WERI-Rb-1 (cell line): ENCODE measurements at regions not wholly inside any gene's neighbourhood (a gene's known extent, or its start where the extent isn't known, plus 50 kb on each side); places are given as distances from the start of the nearest gene placed in this dataset.
"Not testable (repeated sequence)": the region's sequence is repeated elsewhere in the genome, so short reads cannot be mapped to it uniquely, and the experiment has no call there.

Experiments
- DNase-seq: peaks from one replicate; pipeline ENCODE4 v3.0.0-alpha.2; 2020
- H3K27ac ChIP-seq: fragments of 250-450 bp; sonication (Bioruptor Pico); 2 replicates; pipeline ENCODE4 v1.5.1; 2020; ENCODE audit warnings: mild to moderate bottlenecking, moderate library complexity
- H3K27me3 ChIP-seq: fragments of 250-450 bp; sonication (Bioruptor Pico); 2 replicates; pipeline ENCODE4 v1.5.1; 2021; ENCODE audit warnings: mild to moderate bottlenecking, low read depth, moderate library complexity; ENCODE audit not compliant: insufficient read depth, severe bottlenecking
- H3K36me3 ChIP-seq: fragments of 250-450 bp; sonication (Bioruptor Pico); 2 replicates; pipeline ENCODE4 v1.5.1; 2020; ENCODE audit warnings: mild to moderate bottlenecking, moderate library complexity
- H3K4me3 ChIP-seq: 2 replicates; pipeline ENCODE4 v1.5.1; 2011; ENCODE audit warnings: low read depth, mild to moderate bottlenecking, control low read depth, low read length
- H3K9me3 ChIP-seq: fragments of 250-450 bp; sonication (Bioruptor Pico); 2 replicates; pipeline ENCODE4 v1.5.1; 2021; ENCODE audit warnings: mild to moderate bottlenecking, moderate library complexity; ENCODE audit not compliant: severe bottlenecking
- TF ChIP-seq, protein P1 (sequence below): IDR thresholded peaks from 2 replicates; pipeline ENCODE4 v1.5.1; 2011; ENCODE audit warnings: low read depth, mild to moderate bottlenecking, control low read depth, inconsistent platforms, low read length

DNA sequence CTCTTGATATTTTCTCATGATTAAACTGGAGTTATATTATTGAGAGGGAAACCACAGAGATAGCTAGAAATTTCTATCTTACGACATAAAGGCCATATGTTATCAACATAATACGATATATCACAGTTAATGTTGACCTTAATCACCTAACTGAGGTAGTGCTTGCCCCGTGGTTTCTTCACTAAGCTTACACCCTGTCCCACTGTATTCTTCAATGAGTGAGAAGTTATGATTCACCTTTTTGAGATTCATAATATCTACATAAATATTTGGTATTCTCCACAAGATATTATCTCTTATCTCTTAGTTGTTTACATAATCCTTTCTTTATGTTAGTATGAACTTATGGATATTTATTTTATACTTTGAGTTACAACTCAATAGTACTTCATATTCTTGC lies 1714.1 kb downstream of the BRINP3 start:
- Histone ChIP-seq H3K9me3 (no peaks in the 10 kb centered on the region), H3K36me3 (no peaks in the 10 kb centered on the region), H3K27me3 (no peaks in the 10 kb centered on the region), H3K4me3 (no peak overlapping the region), H3K27ac (no peak overlapping the region)
- no peak for DNase-seq
- TF ChIP-seq, protein P1, sequence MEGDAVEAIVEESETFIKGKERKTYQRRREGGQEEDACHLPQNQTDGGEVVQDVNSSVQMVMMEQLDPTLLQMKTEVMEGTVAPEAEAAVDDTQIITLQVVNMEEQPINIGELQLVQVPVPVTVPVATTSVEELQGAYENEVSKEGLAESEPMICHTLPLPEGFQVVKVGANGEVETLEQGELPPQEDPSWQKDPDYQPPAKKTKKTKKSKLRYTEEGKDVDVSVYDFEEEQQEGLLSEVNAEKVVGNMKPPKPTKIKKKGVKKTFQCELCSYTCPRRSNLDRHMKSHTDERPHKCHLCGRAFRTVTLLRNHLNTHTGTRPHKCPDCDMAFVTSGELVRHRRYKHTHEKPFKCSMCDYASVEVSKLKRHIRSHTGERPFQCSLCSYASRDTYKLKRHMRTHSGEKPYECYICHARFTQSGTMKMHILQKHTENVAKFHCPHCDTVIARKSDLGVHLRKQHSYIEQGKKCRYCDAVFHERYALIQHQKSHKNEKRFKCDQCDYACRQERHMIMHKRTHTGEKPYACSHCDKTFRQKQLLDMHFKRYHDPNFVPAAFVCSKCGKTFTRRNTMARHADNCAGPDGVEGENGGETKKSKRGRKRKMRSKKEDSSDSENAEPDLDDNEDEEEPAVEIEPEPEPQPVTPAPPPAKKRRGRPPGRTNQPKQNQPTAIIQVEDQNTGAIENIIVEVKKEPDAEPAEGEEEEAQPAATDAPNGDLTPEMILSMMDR = no peak

DNA sequence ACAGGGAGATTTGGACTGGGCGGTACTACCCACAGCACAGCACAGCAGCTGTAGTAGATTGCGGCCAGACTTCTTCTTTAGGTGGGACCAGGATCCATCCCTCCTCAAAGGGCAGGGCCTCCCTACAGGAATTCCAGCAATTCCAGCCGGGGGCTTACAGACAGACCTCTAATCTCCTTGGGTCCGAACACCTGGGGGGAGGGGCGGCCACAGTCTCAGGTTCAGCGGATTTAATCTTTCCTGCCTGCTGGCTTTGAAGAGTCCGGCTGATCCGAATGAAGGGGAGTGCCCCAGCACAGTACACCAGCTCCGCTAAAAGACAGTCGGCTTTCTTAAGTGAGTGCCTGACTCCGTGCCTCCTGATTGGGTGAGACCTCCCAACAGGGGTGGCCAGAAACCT lies 1708.5 kb downstream of the BRINP3 start:
- Histone ChIP-seq H3K27me3 (no peaks in the 10 kb centered on the region), H3K4me3 (no peak overlapping the region), H3K27ac (no peak overlapping the region), H3K9me3 (no peaks in the 10 kb centered on the region), H3K36me3 (no peaks in the 10 kb centered on the region)
- peak; percentile 78 for DNase-seq
- TF ChIP-seq, protein P1 = no peak

DNA sequence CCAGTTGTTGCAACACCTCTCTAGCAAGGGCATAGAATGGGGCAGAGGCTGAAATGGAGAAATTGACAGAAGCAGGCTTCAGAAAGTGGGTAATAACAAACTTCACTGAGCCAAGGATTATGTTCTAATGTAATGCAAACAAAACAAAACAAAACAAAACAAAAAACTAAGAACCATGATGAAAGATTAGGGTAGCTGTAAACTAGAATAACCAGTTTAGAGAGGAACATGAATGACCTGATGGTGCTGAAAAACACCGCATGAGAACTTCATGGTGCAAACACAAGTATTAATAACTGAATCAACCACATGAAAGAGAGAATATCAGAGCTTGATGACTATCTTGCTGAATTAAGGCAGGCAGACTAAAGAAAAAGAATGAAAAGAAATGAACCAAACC lies 1707.7 kb downstream of the BRINP3 start:
- no peak overlapping the region for H3K27ac ChIP-seq
- TF ChIP-seq, protein P1 = no peak
- H3K27me3 ChIP-seq = no peaks in the 10 kb centered on the region
- no peak overlapping the region for H3K4me3 ChIP-seq
- H3K36me3 ChIP-seq = no peaks in the 10 kb centered on the region
- DNase-seq = no peak
- no peaks in the 10 kb centered on the region for H3K9me3 ChIP-seq

DNA sequence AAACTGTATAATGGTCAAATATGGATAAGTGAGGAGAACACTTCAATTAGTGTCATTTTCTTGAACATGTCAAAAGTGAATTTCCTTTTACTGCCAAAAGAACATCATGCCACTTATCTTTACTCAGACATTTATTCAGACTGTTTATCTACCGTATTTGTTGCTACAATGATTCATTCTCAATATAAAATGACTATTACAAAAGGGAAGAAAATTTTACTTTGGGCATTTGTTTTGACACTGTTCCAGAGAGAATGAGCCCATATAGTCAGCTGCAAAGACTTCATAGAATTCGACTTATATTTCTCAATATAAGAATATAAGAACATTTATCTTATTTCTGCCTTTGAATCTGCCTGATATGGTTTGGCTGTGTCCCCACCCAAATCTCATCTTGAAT lies 1699.1 kb downstream of the BRINP3 start:
- Histone ChIP-seq H3K27me3 (no peaks in the 10 kb centered on the region), H3K36me3 (no peaks in the 10 kb centered on the region), H3K4me3 (no peak overlapping the region), H3K27ac (no peak overlapping the region), H3K9me3 (no peaks in the 10 kb centered on the region)
- DNase-seq = no peak
- TF ChIP-seq, protein P1 = no peak

DNA sequence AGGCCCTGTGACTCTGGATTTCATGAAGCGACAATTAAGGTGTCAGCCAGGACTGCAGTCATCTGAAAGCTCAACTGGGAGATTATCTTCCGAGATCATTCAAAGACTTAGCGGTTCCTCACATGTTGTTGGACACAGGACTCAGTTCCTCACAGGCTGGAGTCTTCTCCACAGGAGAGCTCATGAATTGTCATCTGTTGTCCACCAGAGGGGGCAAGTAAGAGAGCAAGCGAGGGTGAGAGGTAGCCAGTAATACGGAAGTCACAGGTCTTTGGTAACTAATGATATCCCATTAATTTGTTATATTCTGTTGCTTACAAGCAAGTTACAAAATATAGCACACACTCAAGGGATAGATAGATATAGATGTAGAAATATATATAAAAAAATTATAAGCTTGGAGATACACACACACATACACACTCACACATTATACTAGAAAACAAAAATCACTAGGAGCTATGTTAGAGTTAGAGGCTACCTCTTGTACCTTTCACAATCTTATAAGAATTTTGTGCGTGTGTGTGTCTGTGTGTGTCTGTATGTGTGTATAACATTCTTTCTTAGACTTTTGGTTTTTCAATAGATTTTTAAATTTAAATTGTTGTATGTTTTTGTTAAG lies 1695.3 kb downstream of the BRINP3 start:
- Histone ChIP-seq H3K27me3 (no peaks in the 10 kb centered on the region), H3K4me3 (no peak overlapping the region), H3K36me3 (no peaks in the 10 kb centered on the region), H3K9me3 (no peaks in the 10 kb centered on the region), H3K27ac (no peak overlapping the region)
- TF ChIP-seq, protein P1 = peak; percentile 49
- peak; percentile 42 for DNase-seq

DNA sequence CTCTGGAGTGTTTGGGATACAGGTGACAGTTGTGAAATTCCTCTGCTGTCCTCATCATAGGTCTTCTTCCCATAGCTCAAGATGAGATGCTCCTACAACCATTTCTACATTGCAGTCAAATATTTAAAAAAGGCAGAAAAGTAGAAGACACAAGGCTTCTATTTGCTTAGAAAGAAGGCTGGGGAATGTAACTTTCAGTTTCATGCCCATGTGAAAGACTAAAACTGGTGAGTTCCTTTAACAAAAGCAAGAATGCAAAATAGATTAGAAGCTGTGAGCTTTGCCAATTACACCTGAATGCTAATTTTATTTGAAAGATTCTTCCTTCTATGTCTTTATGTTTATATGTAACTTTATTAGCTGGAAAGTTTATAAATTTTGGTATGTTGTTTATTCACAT lies 1682.7 kb downstream of the BRINP3 start:
- DNase-seq = no peak
- Histone ChIP-seq H3K36me3 (no peaks in the 10 kb centered on the region), H3K27me3 (no peaks in the 10 kb centered on the region)

DNA sequence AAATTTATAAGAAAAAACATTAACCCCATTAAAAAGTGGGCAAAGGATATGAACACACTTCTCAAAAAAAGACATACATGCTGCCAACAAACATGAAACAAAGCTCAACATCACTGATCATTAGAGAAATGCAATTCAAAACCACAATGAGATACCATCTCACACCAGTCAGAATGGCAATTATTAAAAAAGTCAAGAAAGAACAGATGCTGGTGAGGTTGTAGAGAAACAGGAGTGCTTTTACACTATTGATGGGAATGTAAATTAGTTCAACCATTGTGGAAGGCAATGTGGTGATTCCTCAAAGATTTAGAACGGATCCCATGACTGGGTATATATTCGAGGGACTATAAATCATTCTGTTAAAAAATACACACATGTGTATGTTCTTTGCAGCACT lies 1665.5 kb downstream of the BRINP3 start:
- not testable (repeated sequence) for H3K36me3 ChIP-seq, H3K27ac ChIP-seq, H3K27me3 ChIP-seq, DNase-seq, H3K4me3 ChIP-seq, H3K9me3 ChIP-seq

More for the DNA sequence above, 1682.7 kb downstream of the BRINP3 start:
- Histone ChIP-seq H3K27ac (no peak overlapping the region), H3K4me3 (no peak overlapping the region), H3K9me3 (no peaks in the 10 kb centered on the region)
- TF ChIP-seq, protein P1 = no peak

DNA sequence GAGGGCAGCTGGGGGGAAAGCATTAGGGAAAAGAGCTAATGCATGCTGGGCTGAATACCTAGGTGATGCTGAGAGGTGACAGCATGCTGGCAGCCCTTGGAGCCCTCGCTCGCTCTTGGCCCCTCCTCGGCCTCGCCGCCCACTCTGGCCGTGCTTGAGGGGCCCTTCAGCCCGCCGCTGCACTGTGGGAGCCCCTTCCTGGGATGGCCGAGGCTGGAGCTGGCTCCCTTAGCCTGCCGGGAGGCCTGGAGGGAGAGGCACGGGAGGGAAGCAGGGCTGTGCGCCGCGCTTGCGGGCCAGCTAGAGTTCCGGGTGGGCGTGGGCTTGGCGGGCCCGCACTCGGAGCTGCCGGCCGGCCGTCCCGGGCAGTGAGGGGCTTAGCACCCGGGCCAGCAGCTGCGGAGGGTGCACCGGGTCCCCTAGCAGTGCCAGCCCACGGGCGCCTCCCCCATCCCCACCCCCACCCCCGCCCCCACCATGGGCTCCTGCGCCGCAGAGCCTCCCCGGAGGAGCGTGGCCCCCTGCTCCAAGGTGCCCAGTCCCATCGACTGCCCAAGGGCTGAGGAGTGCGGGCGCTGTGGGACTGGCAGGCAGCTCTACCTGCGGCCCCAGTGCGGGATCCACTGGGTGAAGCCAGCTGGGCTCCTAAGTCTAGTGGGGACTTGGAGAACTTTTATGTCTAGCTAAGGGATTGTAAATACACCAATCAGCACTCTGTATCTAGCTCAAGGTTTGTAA lies 1664.7 kb downstream of the BRINP3 start:
- DNase-seq, H3K9me3 ChIP-seq, H3K4me3 ChIP-seq: not testable (repeated sequence)

More for the DNA sequence above, 1664.7 kb downstream of the BRINP3 start:
- H3K36me3 ChIP-seq, H3K27me3 ChIP-seq, H3K27ac ChIP-seq: not testable (repeated sequence)
